Ishikawa (cell line): ENCODE measurements at regions not wholly inside any gene's neighbourhood (a gene's known extent, or its start where the extent isn't known, plus 50 kb on each side); places are given as distances from the start of the nearest gene placed in this dataset.

Source experiments
- CEBPB ChIP-seq: IDR thresholded peaks from 2 replicates; pipeline ENCODE4 v1.6.1; 2012
- CREB1 ChIP-seq: IDR thresholded peaks from 2 replicates; pipeline ENCODE4 v1.6.1; 2012; ENCODE audit warnings: low read depth
- EGR1 ChIP-seq: IDR thresholded peaks from 2 replicates; pipeline ENCODE4 v1.6.1; 2012
- EP300 ChIP-seq: IDR thresholded peaks from 2 replicates; pipeline ENCODE4 v1.6.1; 2012; ENCODE audit warnings: borderline replicate concordance
- FOXM1 ChIP-seq: IDR thresholded peaks from 2 replicates; pipeline ENCODE4 v1.6.1; 2012; ENCODE audit warnings: low read depth, borderline replicate concordance
- MAX ChIP-seq: IDR thresholded peaks from 2 replicates; pipeline ENCODE4 v1.6.1; 2012
- NFIC ChIP-seq: IDR thresholded peaks from 2 replicates; pipeline ENCODE4 v1.6.1; 2012
- RAD21 ChIP-seq: IDR thresholded peaks from 2 replicates; pipeline ENCODE4 v1.6.1; 2012; ENCODE audit warnings: low read depth
- REST ChIP-seq: IDR thresholded peaks from 2 replicates; pipeline ENCODE4 v1.6.1; 2012; ENCODE audit warnings: low read depth, mild to moderate bottlenecking
- TAF1 ChIP-seq: IDR thresholded peaks from 2 replicates; pipeline ENCODE4 v1.6.1; 2012; ENCODE audit warnings: low read depth, mild to moderate bottlenecking
- TCF12 ChIP-seq: IDR thresholded peaks from 2 replicates; pipeline ENCODE4 v1.6.1; 2012; ENCODE audit warnings: low read depth
- TEAD4 ChIP-seq: IDR thresholded peaks from 2 replicates; pipeline ENCODE4 v1.6.1; 2012
- YY1 ChIP-seq: IDR thresholded peaks from 2 replicates; pipeline ENCODE4 v1.6.1; 2012; ENCODE audit warnings: low read depth
- ZBTB7A ChIP-seq: IDR thresholded peaks from 2 replicates; pipeline ENCODE4 v1.6.1; 2012; ENCODE audit warnings: low read depth
- TF ChIP-seq, protein P1 (sequence below): IDR thresholded peaks from 2 replicates; pipeline ENCODE4 v1.6.1; 2012

DNA sequence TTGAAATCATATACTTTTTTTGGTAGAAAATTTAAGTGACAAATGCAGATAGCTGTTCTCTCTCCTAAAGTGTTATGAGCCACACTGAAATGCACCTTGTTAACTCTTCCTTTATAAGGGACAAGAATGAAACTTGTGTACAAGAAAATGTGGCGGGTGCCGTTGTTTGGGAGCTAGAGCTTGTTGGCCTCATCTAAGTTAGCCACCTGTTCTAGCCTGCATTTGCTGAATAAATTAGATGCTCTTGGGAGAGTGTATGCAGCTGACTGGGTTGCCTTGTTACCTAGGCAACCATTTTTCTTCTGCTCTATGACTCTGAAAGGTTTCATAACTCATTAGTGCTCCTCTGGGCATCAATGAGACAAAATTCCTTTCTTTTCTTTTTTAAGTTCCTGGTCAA, 174.3 kb downstream of the TAF11L14 start:
- no peak for TF ChIP-seq YY1

DNA sequence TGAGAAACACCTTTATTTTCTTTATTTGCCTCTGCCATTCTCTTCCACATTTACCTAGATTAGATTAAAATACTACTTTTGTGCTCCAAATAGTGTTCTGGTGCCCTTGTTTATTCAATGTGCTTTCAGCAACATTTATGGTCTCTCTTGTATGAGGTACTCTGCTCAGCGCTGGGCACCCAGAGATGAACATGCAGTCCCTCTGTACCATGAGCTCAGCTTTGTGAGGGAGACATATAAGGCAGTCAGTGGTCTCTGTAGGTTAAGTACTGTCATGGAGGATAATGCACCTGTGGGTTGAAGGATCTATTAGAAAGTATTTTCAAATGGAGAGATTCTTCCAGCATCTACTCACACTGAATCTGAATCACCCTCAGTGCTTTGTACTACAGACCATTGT, 176.5 kb downstream of the TAF11L14 start:
- TF ChIP-seq MAX (no peak), NFIC (no peak), YY1 (no peak), TCF12 (no peak), RAD21 (no peak), TEAD4 (no peak), CREB1 (no peak), REST (no peak)
- TF ChIP-seq, protein P1, sequence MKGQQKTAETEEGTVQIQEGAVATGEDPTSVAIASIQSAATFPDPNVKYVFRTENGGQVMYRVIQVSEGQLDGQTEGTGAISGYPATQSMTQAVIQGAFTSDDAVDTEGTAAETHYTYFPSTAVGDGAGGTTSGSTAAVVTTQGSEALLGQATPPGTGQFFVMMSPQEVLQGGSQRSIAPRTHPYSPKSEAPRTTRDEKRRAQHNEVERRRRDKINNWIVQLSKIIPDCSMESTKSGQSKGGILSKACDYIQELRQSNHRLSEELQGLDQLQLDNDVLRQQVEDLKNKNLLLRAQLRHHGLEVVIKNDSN, result no peak

DNA sequence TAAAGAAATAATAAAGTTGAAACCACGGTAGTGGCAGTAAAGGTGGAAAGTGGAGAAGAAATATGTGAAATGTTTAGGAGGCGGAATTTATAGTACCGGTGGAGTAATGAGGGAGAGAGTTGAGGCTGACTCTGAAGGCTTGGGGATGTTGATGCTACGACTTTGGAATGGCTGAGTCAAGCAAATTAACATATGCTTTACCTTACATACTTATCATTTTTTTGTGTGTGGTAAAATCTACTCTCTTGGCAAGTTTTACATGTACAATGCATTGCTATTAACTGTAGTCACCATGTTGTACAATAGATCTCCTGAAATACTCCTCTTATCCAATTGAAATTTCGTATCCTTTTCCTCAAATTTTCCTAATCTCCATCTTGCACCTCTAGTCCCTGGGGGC, 179.0 kb downstream of the TAF11L14 start:
- TF ChIP-seq RAD21 (no peak), REST (no peak)

- no peak for TF ChIP-seq NFIC
- no peak for TF ChIP-seq EP300
- TF ChIP-seq, protein P1, result no peak
- no peak for TF ChIP-seq CREB1
- TF ChIP-seq ZBTB7A, result no peak
These were observed 182.2 kb downstream of the TAF11L14 start for GRCh38 chr5:17816505-17816904.

- TF ChIP-seq NFIC, result no peak
- TF ChIP-seq, protein P1, result no peak
- TF ChIP-seq YY1, result no peak
- TF ChIP-seq EGR1, result no peak
- no peak for TF ChIP-seq TAF1
- TF ChIP-seq CEBPB, result no peak
- TF ChIP-seq REST, result no peak
- TF ChIP-seq RAD21, result no peak
- TF ChIP-seq FOXM1, result no peak
- TF ChIP-seq TCF12, result no peak
- no peak for TF ChIP-seq ZBTB7A
- no peak for TF ChIP-seq MAX
These were observed 182.7 kb downstream of the TAF11L14 start for GRCh38 chr5:17816944-17817343.

- TF ChIP-seq NFIC, result no peak
- no peak for TF ChIP-seq REST
- TF ChIP-seq FOXM1, result no peak
- TF ChIP-seq, protein P1, result no peak
- TF ChIP-seq EGR1, result no peak
- no peak for TF ChIP-seq ZBTB7A
- no peak for TF ChIP-seq TAF1
- TF ChIP-seq TCF12, result no peak
- TF ChIP-seq MAX, result no peak
- no peak for TF ChIP-seq RAD21
- TF ChIP-seq CEBPB, result no peak
- TF ChIP-seq CREB1, result no peak
- no peak for TF ChIP-seq EP300
- TF ChIP-seq TEAD4, result no peak
These were observed 183.7 kb downstream of the TAF11L14 start for GRCh38 chr5:17817990-17818389.
